Stimulated activated CD4-positive, alpha-beta T cell treated with anti-CD3 and anti-CD28 coated beads, TNF-alpha, amount 100 ng/mL, for 1 hour (primary cell): ENCODE measurements at regions not wholly inside any gene's neighbourhood (a gene's known extent, or its start where the extent isn't known, plus 50 kb on each side); places are given as distances from the start of the nearest gene placed in this dataset.

Experiments
- DNase-seq, 3 donors: peaks; one replicate each; pipeline ENCODE4 v3.0.0-alpha.2; 2020; ENCODE audit warnings: low read depth in 3 of 3, low spot score in 1 of 3

DNA sequence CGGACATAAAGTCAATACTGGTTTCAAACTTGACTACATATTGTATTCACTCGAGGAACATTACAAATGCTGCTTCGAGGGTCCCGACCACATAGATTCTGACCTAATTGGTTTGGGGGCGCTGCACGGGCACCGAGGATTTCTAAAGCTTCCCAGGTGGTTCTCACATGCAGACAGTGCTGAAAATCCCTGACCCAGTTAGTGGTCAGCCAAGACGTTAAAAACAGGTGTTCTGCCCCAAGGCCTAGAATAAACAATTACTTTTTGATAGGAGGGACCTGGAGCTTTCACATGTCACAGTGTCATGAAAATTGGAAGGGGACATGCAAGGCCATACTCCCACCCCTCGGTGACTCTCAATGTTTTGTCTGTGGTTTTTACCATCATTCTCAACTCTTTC, 368.9 kb downstream of the RNF144A start:
- DNase-seq, result no peak

DNA sequence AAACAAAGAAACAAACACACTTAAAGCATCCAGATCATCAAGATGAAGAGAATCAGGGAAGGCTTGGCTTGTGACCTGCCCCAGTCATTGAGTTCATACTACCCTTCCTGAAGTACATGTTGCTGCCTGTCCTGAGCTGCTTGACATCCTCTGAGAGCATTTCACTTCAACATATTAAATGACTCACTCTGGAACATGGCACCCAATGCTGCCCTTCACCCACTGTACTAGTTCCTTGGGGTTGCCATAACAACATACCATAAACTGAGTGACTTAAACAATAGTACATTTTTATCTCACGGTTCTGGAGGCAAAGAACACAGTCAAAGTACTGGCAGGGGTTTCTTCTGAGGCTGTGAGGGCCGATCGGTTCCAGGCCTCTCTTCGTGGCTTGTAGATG, 371.3 kb downstream of the RNF144A start:
- DNase-seq, result no peak

GRCh38 chr2:7289697-7290096, 372.5 kb downstream of the RNF144A start:
- no peak for DNase-seq

- no peak for DNase-seq
Measured at GRCh38 chr2:7292154-7292691, 375.0 kb downstream of the RNF144A start.

DNA sequence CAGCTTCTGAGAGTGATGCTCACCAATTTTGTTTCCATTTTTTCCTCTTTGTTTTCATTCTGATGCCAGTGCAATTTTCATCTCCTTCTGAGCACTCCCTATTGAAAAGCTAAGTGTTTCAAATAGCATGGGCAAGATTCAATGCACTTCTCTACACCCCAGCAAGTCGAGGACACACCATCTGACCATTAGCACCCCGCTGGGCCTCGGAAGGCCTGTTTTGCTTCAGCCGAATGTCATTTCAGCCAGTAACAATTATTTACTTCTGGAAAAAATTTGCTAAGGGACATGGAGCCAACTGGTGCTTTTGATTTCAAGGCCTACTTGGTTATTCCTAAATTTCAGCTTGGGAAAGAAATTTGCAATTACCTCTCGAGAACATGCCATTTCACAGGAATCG, 392.4 kb downstream of the RNF144A start:
- no peak for DNase-seq

DNA sequence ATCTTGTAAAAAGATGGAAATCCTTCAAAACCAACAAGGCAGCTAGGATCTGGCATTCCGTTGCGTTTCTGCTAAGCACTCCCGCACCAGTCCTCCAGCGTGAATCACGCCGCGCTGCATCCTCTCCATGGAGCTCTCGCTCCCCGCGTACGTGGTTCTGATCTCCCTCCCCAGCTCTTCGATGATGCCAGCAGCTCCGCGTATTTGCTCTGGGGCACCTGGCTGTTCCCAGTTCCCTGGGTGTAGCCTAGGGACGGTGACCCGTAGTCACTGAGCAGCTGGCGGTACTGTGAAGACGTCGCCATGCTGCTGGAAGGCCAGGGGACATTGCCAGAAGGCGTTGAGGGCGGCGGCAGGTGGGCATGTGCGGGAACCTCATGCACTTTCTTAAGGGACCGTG, 407.5 kb downstream of the RNF144A start:
- no peak for DNase-seq

GRCh38 chr2:7325186-7325585, 408.0 kb downstream of the RNF144A start:
- no peak for DNase-seq

GRCh38 chr2:7329465-7329864, 412.3 kb downstream of the RNF144A start:
- no peak for DNase-seq

DNA sequence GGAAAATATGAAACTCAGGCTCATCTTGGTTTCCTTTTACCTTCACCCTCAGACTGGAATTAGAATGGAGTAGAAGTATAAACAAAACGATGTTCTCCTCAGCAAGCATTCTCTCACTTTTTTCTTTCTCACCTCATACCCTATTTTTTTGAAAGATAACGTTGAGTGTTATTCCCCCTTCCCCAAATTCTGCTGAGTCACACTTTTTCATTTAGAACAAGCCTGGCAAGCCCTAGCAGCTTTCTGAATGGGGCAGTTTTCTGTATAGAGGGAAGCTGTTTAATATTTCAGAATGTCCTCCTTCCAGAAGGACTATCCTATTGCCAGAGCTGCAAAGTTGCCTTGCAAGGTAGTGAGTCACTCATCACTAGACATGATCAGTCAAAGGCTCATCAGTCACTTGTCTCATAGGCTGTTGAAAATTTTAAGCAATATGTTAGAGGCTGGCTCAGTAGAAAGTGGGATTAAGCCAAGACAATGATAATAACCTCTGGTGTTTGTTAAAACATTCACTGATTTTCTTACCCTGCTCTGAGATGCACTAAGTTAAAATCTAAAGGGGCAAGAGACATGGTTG, 416.1 kb downstream of the RNF144A start:
- DNase-seq, result no peak

GRCh38 chr2:7333960-7334493, 416.8 kb downstream of the RNF144A start:
- DNase-seq, result no peak

DNA sequence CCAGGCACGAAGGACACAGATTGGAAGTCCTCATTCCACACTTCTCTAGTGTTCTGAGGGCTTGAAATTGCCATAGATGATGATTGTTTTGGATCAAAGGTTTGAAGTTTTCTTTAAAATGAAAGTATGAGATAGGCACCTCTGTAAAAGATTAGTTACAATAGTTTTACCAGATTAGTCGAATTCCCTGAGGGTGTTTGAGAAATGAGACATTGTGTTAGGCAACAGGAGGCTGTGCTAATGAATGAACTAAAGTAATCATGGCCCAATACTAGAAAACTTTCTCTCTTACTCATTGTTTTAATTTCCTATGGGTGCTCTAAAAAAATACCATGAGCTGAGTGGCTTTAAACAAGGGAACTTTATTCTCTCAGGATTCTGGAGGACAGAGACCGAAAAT, 421.7 kb downstream of the RNF144A start:
- DNase-seq, result no peak

DNA sequence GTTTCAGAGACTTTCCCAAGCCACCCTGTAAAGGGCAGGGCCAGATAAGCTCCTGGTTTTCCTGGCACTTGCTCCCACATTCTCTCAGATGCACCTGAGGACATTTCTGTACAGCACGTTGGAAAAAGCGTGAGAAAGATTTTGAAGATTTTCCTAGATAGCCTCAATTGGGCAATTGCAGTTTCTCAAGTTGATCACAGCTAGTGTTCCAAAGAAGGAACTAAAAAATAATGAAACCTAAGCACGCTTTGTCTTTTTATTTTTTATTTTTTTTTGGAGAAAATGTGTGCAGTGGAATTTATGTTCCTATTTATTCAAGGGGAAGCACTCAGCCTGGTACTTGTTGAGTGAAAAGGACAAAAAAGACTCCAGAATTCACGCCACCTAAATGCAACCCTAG, 429.1 kb downstream of the RNF144A start:
- no peak for DNase-seq

DNA sequence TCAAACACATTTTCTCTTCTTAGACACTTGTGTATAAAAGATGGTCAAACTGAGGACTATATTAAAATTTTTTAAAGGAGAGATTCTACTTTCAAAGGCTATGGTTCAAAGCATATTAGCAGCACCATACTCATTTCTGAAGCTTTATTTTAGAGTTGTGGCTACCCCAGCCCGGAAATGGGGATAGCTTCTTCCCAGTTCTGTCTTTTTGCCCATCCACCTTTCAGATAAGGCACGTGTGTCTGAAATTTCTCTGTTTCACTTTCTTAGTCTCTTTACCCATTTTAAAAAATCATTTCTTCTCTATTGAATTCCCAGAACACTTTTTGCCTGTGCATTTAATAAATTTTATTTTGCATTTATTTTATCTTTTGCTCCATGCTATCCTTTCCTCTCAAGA, 431.5 kb downstream of the RNF144A start:
- no peak for DNase-seq

DNA sequence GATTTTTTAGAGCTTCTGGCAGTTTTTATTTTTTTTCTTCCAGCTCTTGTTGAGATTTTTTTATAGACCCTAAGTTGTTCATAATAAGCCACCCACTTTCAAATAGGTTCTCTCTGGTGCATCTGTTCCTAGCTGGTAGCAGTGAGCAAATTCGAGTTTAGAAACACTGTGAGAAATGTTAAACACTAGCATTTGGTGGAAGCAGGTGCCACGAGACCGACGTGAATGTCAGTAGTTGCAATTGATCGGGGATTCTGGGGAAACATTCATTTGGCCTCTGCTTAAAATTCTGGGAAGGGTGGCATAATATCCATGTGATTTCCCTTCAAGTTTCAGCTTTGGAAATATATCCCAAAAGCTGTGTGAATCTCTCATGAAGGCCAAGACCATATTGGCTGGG, 435.0 kb downstream of the RNF144A start:
- DNase-seq, result no peak

DNA sequence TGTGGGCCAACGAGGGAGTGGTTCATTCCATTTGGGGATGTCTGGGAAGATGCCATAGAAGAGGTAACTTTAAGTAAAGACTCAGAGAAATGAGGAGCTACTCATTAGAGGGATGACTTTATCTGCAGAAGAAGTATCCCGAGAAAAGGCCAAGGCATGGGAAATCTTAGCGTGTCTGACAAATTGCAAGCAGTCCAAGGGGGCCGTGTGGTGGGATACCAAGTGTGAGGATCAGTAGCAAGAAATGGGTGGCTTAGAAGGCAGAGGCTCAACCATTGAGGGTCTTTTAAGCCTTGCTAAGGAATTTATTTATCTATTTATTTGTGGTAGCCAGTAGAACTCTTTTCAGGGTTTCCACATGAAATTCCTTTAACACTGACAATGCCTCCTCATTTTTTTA, 436.4 kb downstream of the RNF144A start:
- DNase-seq, result no peak

DNA sequence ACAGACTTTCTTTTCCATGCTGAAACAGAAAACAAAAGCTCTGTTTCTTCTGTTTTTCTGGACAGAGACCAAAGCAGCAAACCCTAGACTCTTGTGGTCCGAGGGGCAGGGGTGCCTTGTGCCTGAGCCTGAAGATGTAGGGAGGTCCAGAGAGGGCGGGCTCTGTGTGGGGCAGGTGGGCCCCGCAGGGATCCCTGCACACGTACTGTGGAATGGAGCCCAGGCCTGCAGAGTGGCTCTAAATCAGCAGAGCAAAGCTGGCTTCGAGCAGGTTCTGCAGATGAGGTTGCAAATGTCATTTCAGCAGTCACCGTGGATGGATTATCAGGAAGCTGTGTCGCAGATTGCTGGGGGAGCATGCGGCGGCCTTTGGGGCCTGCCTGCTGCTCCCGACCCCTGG, 438.6 kb downstream of the RNF144A start:
- DNase-seq, result no peak

DNA sequence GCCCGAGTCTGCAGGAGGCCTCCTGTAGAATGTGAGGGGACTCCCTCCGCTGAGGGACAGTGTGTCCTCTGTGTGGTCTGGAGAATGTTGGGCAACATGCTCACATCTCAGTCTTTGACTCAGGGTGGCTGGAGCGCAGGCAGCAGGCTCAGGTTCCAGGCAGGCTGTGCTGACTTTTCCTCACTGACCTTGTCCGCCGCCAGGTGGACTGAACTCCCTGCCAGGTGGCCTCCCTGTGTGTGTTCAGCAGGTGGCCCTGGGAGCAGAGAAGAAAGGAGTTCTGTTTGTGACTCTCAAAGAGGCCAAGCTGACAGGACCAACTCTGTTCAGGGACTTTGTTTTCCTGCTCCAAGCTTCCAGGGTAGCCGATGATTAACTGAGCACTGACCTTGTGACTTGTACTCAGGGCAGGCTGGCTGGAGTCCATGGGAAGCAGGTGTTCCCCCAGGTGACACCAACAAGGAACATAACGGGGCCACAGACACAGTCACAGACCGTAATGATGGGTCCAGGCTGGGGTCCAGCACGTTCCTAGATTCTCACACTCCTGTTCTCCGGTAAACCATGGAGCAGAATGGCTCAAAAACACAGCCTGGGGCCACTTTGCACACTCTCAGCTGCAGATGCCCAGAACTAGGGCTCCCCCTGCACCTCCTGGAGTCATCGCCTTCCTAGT, 439.8 kb downstream of the RNF144A start:
- DNase-seq, result no peak

- DNase-seq, result no peak
Measured at GRCh38 chr2:7357993-7358392, 440.8 kb downstream of the RNF144A start.

DNA sequence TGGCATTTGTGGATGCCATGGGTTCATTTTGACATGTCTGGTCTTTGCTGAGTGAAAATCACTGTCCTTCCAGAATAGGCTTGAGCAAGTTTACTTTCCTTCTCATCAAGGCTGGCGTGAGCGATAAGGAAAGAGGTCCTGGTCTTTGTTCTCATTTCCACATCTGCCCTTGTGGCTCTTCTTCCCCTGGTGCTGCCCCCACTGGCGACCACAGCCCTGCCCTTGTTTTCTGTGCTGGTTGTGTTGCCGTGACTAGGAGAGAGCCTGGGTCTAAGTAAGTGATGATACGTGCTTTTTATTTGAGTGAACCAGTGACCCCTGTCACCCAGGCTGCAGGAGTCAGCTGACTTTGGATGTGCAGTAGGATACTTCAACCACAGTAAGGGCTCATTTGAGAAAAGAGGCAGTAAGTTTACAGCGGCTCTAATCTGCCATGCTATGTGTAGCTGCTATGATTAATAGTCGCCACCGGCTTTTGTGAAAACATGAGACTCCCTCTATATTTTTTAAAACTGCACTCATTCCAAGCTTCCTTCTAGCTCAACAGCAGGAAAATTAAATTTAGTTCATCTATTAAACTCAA, 441.7 kb downstream of the RNF144A start:
- no peak for DNase-seq

DNA sequence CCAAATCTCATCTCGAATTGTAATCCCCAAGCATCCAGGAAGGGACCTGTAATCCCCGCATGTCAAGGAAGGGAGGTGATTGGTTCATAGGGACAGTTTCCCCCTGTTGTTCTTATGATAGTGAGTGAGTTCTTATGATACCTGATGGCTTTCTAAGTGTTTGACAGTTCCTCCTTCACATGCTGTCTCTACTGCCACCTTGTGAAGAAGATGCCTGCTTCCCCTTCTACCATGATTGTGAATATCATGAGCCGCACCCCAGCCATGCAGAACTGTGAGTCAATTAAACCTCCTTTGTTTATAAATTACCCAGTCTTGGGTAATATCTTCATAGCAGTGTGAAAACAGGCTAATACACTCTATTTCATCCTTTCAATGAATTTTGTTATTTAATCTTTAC, 446.7 kb downstream of the RNF144A start:
- no peak for DNase-seq

- DNase-seq, result no peak
Measured at GRCh38 chr2:7368211-7368610, 451.0 kb downstream of the RNF144A start.

DNA sequence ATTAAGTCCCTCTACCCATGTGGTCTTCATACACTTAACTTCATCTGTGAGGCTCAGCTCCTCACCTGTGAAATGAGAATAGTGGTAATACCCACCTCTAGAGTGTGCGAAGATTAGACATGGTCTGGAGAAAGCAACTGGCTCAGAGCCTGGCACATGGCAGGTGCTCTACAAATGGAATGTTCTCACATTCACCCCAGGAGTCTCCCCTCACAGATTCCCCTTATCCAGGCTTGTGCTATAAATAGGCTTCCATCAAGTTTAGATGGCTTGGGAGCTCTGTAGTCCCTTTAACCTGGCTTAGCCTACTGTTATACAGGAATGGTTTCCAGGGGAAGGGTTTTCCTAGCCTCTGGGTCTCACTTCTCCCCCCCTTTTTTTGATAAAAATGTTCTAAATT, 455.9 kb downstream of the RNF144A start:
- DNase-seq, result no peak
